Kidney (tissue), 13 donors: ENCODE measurements at regions not wholly inside any gene's neighbourhood (a gene's known extent, or its start where the extent isn't known, plus 50 kb on each side); places are given as distances from the start of the nearest gene placed in this dataset.
A peak's percentile ranks its signal among the peaks of the same experiment; 100 is the strongest.

Experiments used
- DNase-seq, 5 donors: peaks; one replicate each; pipeline ENCODE4 v3.0.0-alpha.2; 2013 to 2020
- FAIRE-seq: peaks from 2 replicates; lab custom pipeline; 2012; peaks lifted over from hg19 to GRCh38; lab: Jason Lieb, UNC
- H3K27ac ChIP-seq, 2 donors: one replicate each; pipeline ENCODE4 v1.7.0; 2013; ENCODE audit warnings: low read depth in 2 of 2, low read length in 2 of 2, inconsistent platforms in 1 of 2
- H3K27me3 ChIP-seq: one replicate; pipeline ENCODE4 v1.7.1; 2013; ENCODE audit warnings: low read length, inconsistent platforms; ENCODE audit not compliant: control insufficient read depth, insufficient read depth
- H3K36me3 ChIP-seq, 3 donors: one replicate each; pipeline versions ENCODE4 v1.7.0 to v1.7.1; 2013; ENCODE audit warnings: low read length in 3 of 3, control low read depth in 1 of 3, inconsistent platforms in 1 of 3; ENCODE audit not compliant: insufficient read depth in 3 of 3, control insufficient read depth in 2 of 3
- H3K4me1 ChIP-seq, 3 donors: one replicate each; pipeline versions ENCODE4 v1.7.0 to v1.7.1; 2013; ENCODE audit warnings: low read length in 3 of 3, inconsistent platforms in 1 of 3, low read depth in 1 of 3; ENCODE audit not compliant: control insufficient read depth in 2 of 3, insufficient read depth in 2 of 3
- H3K4me3 ChIP-seq, 3 donors: one replicate each; pipeline versions ENCODE4 v1.7.0 to v1.8.1; 2013; ENCODE audit warnings: low read length in 3 of 3, control low read depth in 1 of 3, inconsistent platforms in 1 of 3
- H3K9ac ChIP-seq, 3 donors: one replicate each; pipeline versions ENCODE4 v1.7.0 to v1.7.1; 2013; ENCODE audit warnings: low read length in 3 of 3, control low read depth in 1 of 3, inconsistent platforms in 1 of 3
- H3K9me3 ChIP-seq, 3 donors: one replicate each; pipeline versions ENCODE4 v1.7.0 to v1.7.1; 2013; ENCODE audit warnings: low read length in 3 of 3, control low read depth in 1 of 3, inconsistent platforms in 1 of 3; ENCODE audit not compliant: control insufficient read depth in 2 of 3, insufficient read depth in 1 of 3
- CTCF ChIP-seq: IDR thresholded peaks from 3 replicates; pipeline ENCODE4 v1.5.1; 2012; ENCODE audit warnings: mild to moderate bottlenecking, moderate library complexity, borderline replicate concordance; ENCODE audit not compliant: insufficient read depth; ENCODE audit errors: extremely low read depth
- intact Hi-C: fragments of 100-400 bp; cut with DNase I; formaldehyde crosslinking; loops from one replicate; pipeline ENCODE4 v1.11.1; 2022
- donor health status: control.
- donor health status: control.
- donor health status: control.
- donor health status: control.
- donor health status: control.
- donor health status: DM: yes; HTN: yes; CAD: no.
- donor health status: Normal renal cell carcinoma (clear cell type).

DNA sequence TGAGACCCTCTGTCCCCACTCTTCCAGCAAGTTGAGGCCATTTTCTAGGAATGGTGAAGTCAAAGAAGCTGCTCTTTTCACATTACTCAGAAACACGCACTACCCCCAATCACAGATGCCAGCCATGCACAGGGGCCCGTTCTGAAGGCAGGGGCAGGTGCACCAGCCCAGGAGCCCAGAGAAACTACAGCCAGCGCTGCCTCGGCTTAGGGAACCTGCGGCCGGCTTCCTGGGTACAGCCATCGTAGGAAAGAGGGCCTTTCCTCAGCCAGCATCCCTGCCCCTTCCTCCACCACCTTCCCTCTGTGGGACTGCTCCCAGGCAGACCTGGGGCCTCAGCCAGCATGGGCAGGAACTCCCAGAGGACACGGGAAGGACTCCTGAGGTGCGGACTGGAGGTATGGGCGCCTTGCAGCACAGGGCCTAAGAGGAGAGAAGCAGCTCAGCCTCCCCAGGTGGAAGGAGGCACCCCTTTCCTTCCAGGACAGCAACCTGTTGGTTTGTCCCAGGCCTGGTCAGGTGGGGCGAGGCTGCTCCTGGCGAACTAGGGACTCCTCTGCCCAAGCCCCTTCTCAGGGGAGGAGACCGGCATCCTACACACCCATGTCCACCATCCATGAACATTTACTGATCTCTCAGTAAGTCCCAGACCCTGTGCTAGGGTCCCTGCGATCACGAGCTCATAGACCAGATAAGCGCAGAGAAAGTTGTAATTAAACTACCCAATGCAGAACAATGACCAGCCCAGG lies 99.0 kb upstream of the ID2 start:
- no peak overlapping the region for H3K4me3 ChIP-seq

DNA sequence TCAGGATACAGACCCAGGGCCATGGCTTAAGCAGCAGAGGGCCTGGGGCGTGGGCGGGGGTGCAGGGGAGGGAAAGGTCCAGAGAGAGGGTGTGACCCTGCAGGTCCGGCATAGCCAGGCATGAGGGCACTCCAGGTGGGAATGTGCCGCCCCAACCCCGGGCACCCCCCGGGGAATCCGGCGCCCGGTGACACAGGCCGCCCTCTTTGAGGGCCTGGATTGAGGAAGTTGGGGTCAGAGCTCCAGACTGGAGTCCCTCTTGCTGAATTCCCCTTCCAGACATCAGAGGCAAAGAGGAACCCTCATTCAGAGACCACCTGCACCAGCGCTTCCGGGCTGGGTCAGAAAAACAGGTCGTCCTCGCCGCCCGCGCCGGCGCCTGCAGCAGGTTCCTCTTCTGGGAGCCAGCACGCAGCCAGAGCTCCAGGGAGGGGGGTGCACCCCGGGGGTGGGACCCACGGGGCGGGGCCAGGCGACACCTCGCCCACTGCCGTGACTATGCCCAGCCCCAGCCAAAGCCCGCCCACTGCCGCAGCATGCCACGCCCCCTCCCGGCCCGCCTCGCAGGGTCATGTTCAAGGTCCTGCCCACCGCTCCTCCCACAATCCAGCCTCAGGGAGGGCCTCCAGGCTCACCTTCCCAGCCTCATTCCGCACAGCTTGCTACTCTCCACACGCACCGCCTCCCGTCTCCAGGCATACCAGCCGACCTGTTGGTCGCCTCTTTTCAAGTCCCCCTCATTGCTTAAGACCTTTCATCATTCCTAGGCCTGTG lies 98.3 kb upstream of the ID2 start:
- FAIRE-seq (no peak), DNase-seq (peak; percentile 96 to 99 (median 98))
- Histone ChIP-seq H3K27me3 (no peaks in the 10 kb centered on the region), H3K9me3 (no peaks in the 10 kb centered on the region), H3K36me3 (no peaks in the 10 kb centered on the region), H3K4me1 (peaks cover 0 to 7% (median 4%) of the 10 kb centered on the region in 3 donors), H3K4me3 (peak overlapping the region in 1 of 3 donors; percentile 46), H3K9ac (peak overlapping the region in 1 of 3 donors; percentile 80), H3K27ac (peak overlapping the region; percentile 41 to 55)
- intact Hi-C loops = no loop called here
- no peak for TF ChIP-seq CTCF

More for the DNA sequence above, 99.0 kb upstream of the ID2 start:
- Histone ChIP-seq H3K36me3 (no peaks in the 10 kb centered on the region), H3K27ac (peak overlapping the region; percentile 41 to 55), H3K9ac (peak overlapping the region in 1 of 3 donors; percentile 55), H3K4me1 (peaks cover 0 to 7% (median 4%) of the 10 kb centered on the region in 3 donors), H3K9me3 (no peaks in the 10 kb centered on the region), H3K27me3 (no peaks in the 10 kb centered on the region)
- no peak for TF ChIP-seq CTCF
- DNase-seq (peak in 2 of 5 donors; percentile 9 to 70), FAIRE-seq (no peak)
- intact Hi-C loops = no loop called here

- DNase-seq = peak in 2 of 5 donors; percentile 74
- intact Hi-C loops = no loop called here
- no peak for FAIRE-seq
- TF ChIP-seq CTCF = no peak
- H3K4me3 ChIP-seq = peak overlapping the region in 1 of 3 donors; percentile 46
- H3K36me3 ChIP-seq = no peaks in the 10 kb centered on the region
- H3K27me3 ChIP-seq = no peaks in the 10 kb centered on the region
- H3K9ac ChIP-seq = peak overlapping the region in 1 of 3 donors; percentile 80
- peaks cover 0 to 7% (median 4%) of the 10 kb centered on the region in 3 donors for H3K4me1 ChIP-seq
- H3K27ac ChIP-seq = peak overlapping the region in 1 of 2 donors; percentile 6
- no peaks in the 10 kb centered on the region for H3K9me3 ChIP-seq
Observed at GRCh38 chr2:8584174-8585066, 97.4 kb upstream of the ID2 start.
